ENCODE measurements at regions not wholly inside any gene's neighbourhood (a gene's known extent, or its start where the extent isn't known, plus 50 kb on each side); places are given as distances from the start of the nearest gene placed in this dataset.

DNA sequence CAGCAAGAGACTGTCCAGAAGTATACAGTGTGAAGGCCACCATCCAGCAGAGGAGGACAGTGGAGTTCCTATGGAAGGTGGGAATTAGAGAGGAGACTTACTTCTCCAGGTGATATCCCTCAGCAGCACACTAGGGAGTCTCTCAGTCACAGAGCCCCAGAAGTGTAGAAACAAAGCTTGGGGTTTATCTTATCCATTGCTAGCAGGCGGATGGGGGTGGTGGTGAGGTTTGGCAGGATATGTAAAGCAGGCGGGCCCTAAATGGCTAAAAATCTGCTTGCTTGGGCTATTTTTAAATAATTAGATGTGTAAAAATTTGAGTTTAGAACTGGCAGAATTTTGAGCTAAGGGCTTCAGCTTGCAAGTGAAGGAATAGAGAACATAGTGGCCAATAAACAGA, 50.1 kb upstream of the RGS18 start:
- Histone ChIP-seq H3K27ac (ENCODE audit: insufficient read depth in 1 of 2, low read depth in 1 of 2, low read length in 2 of 2, poor library complexity in 1 of 2, severe bottlenecking in 2 of 2) (no peak overlapping the region), H3K36me3 (ENCODE audit: control insufficient read depth in 4 of 4, insufficient read depth in 4 of 4, low read length in 3 of 4) (no peaks in the 10 kb centered on the region), H3K4me1 (ENCODE audit: control extremely low read depth in 1 of 4, control insufficient read depth in 4 of 4, insufficient read depth in 4 of 4, low read length in 3 of 4) (peaks cover 0 to 10% (median 1%) of the 10 kb centered on the region in 4 experiments), H3K9me3 (ENCODE audit: control extremely low read depth in 1 of 5, control insufficient read depth in 4 of 5, insufficient read depth in 2 of 5, low read depth in 1 of 5, low read length in 4 of 5) (no peaks in the 10 kb centered on the region), H3K4me3 (ENCODE audit: control insufficient read depth in 1 of 7, extremely low read depth in 1 of 7, insufficient read depth in 4 of 7, low read depth in 2 of 7, low read length in 6 of 7) (no peak overlapping the region), H3K27me3 (replicated peaks in 2 of 5; ENCODE audit: control insufficient read depth in 4 of 5, insufficient read depth in 5 of 5, low read length in 4 of 5) (no peaks in the 10 kb centered on the region)
- 92% methylated on average over 2 of the region's 2 CpGs for WGBS (ENCODE audit: insufficient coverage)
- POLR2A ChIA-PET, result no interaction called here
- DNase-seq, result peak; percentile 43 to 87 (median 75)
- CTCF ChIA-PET, result no interaction called here
